Choroid plexus epithelial cell (primary cell): ENCODE measurements at regions not wholly inside any gene's neighbourhood (a gene's known extent, or its start where the extent isn't known, plus 50 kb on each side); places are given as distances from the start of the nearest gene placed in this dataset.
A peak's percentile ranks its signal among the peaks of the same experiment; 100 is the strongest.

ENCODE experiments used
- DNase-seq: peaks from one replicate; pipeline ENCODE4 v3.0.0-alpha.2; 2010; ENCODE audit warnings: low read depth
- H3K4me3 ChIP-seq: 2 replicates; pipeline ENCODE4 v1.5.1; 2011; ENCODE audit warnings: low read depth, mild to moderate bottlenecking, control low read depth, low read length, moderate library complexity
- CTCF ChIP-seq: conservative IDR thresholded peaks from 2 replicates; pipeline ENCODE4 v1.5.1; 2011; ENCODE audit warnings: low read depth, mild to moderate bottlenecking, control low read depth, inconsistent platforms, low read length, moderate library complexity

GRCh38 chrX:475926-476723, 89.4 kb upstream of the PPP2R3B start:
- no peak for TF ChIP-seq CTCF
- peak; percentile 5 for DNase-seq
- H3K4me3 ChIP-seq, result no peak overlapping the region

DNA sequence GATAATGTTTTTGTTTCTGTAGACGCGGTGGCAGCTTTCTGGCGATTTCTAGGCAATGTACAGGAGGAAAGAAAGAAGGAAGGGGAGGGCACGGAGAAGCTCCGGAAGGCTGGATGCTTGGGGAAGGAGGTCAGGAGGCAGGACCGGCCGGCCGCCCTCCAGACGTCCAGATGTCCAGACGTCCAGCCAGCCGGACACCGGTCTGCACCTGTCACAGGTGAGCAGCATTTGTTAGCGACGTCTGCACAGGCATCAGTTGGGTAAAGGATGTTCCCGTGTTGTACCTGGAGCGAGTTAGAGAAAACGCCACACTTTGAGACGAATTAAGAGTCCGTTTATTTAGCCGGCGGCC, 90.0 kb upstream of the PPP2R3B start:
- no peak overlapping the region for H3K4me3 ChIP-seq
- TF ChIP-seq CTCF, result no peak
- DNase-seq, result no peak

DNA sequence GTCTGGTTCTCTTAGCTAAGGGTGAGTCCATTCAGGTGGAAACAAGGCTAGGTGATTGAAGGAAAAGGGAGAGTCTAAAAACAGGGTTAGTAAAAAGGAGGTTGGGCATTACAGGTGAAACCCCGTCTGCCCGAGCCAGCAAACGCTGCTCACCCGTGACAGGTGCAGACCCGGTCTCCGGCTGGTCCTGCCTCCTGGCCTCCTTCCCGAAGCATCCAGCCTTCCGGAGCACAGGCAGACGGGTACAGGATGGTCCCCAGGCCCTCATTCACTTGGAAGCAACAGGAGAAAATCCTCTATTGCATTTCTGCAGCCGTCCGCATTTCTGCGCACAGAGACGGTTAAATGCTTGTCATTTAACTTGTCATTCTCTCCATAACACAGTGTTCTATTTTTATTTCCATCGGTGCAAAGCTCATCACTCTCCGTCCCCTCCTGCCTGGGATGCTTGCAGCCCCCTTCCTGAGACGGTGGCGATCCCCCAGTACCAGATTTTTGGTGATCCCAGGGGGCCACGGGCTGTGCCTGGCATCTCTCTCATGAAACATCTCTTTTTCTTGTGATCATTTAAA, 90.8 kb upstream of the PPP2R3B start:
- no peak for TF ChIP-seq CTCF
- no peak for DNase-seq
- H3K4me3 ChIP-seq, result no peak overlapping the region

GRCh38 chrX:479273-479981, 92.7 kb upstream of the PPP2R3B start:
- H3K4me3 ChIP-seq, result no peak overlapping the region
- TF ChIP-seq CTCF, result no peak
- DNase-seq, result no peak

DNA sequence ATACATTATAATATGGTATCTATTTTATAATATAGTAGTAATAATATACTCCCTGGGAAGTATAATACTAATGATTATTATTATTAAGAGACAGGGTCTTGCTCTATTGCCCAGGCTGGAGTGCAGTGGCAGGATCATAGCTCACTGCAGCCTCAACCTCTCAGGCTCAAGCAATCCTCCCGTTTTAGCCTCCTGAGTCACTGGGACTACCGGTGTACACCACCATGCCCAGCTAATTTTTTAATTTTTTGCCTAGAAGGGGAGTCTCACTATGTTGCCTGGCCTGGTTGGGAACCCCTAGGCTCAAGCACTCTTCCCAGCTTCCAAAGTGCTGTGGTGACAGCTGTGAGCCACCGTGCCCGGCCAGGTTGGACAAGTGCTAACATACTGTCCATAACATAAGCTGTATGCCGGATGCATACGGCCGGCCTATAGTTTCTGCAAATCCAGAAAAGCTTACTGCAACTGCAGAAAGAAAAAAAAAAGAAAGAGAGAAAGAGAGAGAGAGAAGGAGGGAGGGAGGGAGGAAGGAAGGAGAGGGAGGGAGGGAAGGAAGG, 94.2 kb upstream of the PPP2R3B start:
- no peak for TF ChIP-seq CTCF
- H3K4me3 ChIP-seq, result no peak overlapping the region
- no peak for DNase-seq

GRCh38 chrX:482192-482701, 95.5 kb upstream of the PPP2R3B start:
- H3K4me3 ChIP-seq, result no peak overlapping the region
- DNase-seq, result no peak
- TF ChIP-seq CTCF, result no peak
